LNCAP (cell line): ENCODE measurements at regions not wholly inside any gene's neighbourhood (a gene's known extent, or its start where the extent isn't known, plus 50 kb on each side); places are given as distances from the start of the nearest gene placed in this dataset.

Source experiments
- TF ChIP-seq, protein P1 (sequence below): fragments of 450-650 bp; IDR thresholded peaks from 2 replicates; pipeline ENCODE4 v1.5.1; 2017; ENCODE audit warnings: mild to moderate bottlenecking

DNA sequence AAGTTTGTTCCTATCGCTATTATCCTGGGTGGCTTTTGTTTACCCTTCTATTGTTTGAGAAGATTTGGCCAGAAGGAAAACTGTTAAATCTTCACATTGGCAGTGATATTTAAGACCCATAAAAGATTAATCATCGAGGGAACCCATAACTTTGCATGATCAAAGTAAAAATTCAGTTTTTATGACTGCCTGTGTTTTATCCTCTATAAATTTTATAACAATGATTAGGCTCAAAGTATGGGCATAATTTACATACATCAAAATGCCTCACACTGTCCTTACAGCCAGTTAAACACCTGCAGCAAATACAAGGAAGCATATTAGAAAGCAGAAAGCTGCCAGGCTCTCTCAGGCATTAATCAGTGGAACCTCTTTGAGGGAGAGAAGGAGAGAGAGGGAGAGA lies 289.1 kb downstream of the ICOS start:
- TF ChIP-seq, protein P1, sequence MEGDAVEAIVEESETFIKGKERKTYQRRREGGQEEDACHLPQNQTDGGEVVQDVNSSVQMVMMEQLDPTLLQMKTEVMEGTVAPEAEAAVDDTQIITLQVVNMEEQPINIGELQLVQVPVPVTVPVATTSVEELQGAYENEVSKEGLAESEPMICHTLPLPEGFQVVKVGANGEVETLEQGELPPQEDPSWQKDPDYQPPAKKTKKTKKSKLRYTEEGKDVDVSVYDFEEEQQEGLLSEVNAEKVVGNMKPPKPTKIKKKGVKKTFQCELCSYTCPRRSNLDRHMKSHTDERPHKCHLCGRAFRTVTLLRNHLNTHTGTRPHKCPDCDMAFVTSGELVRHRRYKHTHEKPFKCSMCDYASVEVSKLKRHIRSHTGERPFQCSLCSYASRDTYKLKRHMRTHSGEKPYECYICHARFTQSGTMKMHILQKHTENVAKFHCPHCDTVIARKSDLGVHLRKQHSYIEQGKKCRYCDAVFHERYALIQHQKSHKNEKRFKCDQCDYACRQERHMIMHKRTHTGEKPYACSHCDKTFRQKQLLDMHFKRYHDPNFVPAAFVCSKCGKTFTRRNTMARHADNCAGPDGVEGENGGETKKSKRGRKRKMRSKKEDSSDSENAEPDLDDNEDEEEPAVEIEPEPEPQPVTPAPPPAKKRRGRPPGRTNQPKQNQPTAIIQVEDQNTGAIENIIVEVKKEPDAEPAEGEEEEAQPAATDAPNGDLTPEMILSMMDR = no peak

DNA sequence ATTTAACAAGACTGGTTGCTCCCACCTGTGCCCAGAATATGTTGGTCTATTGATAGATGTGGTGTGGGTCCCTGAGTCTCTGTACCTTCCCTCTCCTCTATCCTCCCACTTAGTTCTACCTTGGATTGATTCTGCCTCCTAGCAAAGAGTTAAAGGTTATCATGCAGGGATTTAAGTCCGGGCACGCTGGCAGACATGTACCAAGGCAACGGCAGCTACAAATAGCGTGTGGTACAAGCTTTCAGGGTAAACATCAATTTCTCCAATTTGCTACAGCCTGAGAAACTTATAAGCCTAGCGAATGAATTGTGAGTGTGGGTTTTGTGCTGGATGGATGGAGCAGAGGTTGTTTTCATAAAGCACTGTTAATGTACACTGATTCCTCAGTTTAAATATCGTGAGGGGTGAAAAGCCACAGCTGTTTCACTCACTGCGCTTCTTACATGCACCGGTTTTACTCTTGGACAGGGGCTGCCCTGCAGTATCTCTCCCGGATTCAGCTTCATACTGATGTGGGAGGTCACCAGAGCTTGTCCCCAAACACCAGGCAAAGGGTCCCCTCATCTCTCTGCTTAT lies 289.8 kb downstream of the ICOS start:
- TF ChIP-seq, protein P1 = no peak

DNA sequence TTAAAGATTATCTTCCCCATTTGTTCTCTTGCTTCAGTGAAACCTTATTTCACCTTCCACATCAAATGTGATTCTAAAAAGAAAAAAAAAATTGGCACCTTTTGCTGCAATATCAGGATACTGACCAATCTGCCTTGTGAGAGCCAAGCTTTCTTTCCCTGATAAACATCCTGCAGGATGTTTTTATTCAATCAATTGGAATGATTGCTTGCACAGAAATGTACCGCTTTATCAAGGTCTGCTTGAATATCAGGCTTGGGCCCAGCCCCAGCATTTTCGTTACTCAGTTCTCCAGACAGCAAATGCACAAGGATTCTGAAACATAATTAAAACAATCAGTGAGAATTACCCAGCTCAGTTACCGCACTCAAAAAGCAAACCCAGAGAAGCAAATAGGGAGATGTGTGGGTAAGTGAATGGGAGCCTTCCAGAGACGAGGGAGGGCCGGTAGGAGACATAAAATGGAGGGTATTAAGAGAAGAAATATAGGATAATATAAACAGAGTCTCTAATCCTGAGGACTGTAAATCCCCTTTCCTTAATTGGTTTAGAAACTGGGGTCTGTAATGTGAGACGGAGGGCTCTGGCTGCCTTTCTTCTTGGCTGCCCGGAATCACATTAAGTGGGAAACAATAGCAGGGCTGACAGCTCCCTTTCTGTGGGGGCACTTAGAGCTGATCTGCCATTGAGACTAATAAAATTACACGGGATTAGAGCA lies 291.8 kb downstream of the ICOS start:
- TF ChIP-seq, protein P1 = no peak

DNA sequence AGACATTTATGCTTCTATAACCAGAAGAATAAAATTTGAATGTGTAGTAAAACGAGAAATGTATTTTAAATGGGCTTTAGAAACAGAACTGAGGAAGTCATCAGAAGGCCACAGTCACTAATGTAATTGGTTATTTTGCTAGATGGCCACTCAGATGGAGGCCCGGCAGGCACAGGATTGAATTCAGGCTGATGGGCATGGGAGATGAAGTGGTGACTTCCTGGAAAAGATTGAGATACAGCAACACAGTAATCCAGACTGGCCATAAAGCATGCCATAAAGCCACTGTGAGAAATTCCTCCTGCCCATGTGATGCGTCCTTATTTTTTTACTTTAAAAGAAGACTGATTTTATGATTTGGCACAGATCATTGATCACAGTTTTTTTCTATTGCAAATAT lies 297.7 kb downstream of the ICOS start:
- TF ChIP-seq, protein P1 = no peak

DNA sequence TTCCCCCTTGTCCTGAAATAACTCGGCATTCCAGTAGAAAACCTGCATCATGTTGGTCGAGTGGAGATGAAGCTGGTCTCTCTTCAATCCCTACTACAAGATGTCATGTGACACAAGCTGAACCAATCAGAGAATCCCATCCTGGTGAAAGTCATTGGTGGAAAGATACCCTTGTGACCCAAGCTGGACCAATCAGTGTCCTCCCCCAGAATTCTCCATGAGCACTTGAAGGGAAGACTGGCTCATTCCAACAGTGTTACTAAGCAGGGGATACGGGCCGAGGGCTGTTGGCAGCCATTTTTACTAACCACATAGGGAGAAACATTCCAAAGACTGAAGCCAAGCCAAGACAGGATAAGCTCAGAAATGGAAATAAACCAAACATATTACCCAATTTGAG lies 298.3 kb downstream of the ICOS start:
- TF ChIP-seq, protein P1 = no peak

DNA sequence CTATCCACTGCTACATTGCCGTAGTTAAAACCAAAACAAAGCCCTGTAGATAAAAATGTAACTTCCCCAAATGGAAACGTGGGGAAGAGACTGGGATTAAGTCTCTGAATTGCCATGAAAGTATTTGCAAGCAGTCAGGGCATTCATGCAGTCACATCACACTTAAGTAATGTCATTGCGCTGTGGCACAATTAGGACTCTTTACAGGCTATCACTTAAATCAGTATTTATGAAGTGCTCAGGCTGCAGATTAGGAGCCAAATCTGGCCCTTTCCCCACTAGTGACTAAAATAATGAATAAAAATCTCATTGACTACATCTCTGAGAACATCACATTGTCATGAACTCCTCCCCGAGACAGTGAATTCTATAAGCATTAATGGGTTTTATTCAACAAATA lies 300.9 kb downstream of the ICOS start:
- TF ChIP-seq, protein P1 = no peak

DNA sequence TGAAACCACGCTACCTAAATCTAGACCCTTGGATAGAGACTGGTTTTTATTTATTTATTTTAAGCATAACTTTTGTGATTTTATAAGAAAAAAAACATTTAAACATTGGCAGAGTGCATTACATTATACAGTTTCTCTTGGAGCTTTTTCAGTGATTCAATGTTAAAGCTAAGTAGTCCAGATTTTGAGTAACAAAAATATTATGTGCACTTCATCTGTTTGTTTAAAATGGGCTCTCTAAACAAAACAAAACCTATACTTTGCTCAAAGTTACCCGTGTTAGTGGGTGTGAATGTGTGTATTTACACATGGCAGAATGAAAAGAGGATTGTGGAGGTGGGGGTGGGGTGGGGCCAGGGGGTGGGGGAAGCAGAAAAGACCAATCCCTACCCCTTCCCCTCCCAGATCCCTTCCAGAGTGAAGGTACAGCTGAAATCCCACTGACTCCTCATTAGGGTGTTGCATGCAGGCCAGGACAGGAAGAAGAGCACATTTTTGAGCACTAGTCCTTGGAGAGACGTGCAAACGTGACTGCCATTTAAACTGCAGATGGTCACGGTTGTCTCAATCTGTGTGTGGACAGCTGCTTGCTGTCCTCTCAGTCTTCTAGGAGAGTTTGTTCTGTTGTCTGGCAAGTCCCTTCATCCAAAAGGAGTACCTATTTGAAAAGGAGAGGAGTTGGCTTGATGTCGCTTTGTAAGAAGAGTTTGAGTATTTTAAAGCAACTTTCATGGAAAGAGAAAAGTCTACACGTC lies 303.0 kb downstream of the ICOS start:
- TF ChIP-seq, protein P1 = no peak
